D721Med (cell line): ENCODE measurements at regions not wholly inside any gene's neighbourhood (a gene's known extent, or its start where the extent isn't known, plus 50 kb on each side); places are given as distances from the start of the nearest gene placed in this dataset.

Source experiments
- DNase-seq: peaks from one replicate; pipeline ENCODE4 v3.0.0; 2011; ENCODE audit warnings: low spot score; ENCODE audit not compliant: insufficient read length
- FAIRE-seq: peaks from 2 replicates; lab custom pipeline; 2011; peaks lifted over from hg19 to GRCh38; lab: Jason Lieb, UNC
- CTCF ChIP-seq: IDR thresholded peaks from 2 replicates; pipeline ENCODE4 v1.5.1; 2012; ENCODE audit warnings: mild to moderate bottlenecking, control low read depth; ENCODE audit not compliant: insufficient read depth; ENCODE audit errors: missing control alignments

GRCh38 chr9:1200847-1201251 lies 150.7 kb downstream of the DMRT2 start:
- TF ChIP-seq CTCF, result no peak
- FAIRE-seq (no peak), DNase-seq (no peak)

- no peak for DNase-seq
- no peak for FAIRE-seq
- TF ChIP-seq CTCF, result no peak
These were observed 151.1 kb downstream of the DMRT2 start for GRCh38 chr9:1201262-1201661.

DNA sequence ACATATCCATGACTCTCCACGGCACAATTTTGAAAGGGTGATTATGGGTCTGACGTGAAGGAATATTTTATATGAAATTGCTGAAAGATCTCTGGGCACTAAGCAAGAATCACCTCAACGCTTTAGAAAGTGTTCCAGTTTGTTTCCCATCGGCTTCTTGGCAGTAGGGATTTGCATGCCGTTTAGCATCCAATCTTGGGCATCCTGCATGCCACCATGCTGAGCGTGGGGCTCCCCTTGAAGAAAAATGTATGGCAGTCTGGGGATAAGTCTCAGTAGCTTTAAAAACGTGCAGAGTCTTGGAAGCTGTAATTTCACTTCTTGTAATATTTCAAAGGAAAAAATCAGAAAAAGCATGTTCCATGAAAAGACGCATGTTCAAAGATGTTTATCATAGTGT lies 151.7 kb downstream of the DMRT2 start:
- FAIRE-seq (no peak), DNase-seq (no peak)
- TF ChIP-seq CTCF, result no peak

DNA sequence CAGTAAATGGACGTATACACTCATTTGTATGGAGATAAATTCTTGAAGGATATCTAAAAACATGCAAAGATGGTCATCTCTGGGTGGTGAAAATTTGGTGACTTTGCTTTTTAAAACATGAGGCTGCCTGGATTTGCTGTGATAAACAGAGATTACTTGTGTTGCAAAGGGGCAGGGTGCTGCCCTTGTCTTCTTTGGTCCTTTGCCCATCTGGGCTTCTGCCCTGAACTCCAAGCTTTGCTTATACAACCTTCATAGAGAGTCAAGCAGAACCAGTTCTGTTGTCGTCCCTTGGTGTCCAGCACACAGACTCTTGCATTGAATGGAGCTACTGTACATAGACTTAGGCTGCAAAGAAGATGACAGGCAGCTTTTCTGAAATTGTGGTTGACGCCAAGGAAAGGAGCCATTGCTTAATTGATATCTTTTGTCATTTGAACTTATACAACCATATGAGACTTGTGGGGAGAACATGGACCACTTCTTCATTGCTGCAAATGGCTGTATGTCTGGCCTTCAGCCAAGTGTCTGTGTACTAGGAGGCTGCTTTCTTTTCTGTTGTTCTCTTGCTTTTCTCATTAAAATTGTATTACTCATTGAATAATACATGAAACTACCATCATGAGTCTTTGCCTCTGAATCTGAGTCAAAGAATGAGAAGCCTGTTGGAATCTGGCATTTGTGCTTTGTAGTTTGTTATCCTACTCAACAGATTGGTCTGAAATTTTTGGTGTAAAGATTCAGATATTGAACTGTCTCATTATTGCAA lies 152.5 kb downstream of the DMRT2 start:
- no peak for DNase-seq
- no peak for FAIRE-seq
- TF ChIP-seq CTCF, result no peak

GRCh38 chr9:1207686-1208085 lies 157.5 kb downstream of the DMRT2 start:
- no peak for TF ChIP-seq CTCF
- FAIRE-seq, result no peak
- DNase-seq, result no peak

GRCh38 chr9:1208157-1208556 lies 158.0 kb downstream of the DMRT2 start:
- FAIRE-seq (no peak), DNase-seq (no peak)
- no peak for TF ChIP-seq CTCF

DNA sequence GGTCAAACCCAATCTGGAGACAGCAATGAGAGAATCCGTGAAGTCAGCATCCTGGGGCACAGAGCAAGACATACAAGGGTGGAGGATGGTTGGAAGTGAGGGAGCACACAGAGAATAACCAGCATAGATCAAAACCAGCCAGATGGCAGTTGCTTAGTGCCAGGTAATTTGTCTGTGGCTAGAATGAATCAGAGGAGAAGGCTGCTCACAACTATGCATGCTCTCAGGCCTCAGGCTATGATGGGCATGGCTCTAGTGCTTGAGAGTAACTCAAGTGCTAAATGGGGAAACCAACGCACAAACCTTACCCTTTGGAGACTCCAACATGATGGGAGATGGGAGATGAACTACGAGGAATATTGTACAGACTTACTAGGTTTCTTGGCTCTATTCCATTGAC lies 160.8 kb downstream of the DMRT2 start:
- DNase-seq, result no peak
- no peak for FAIRE-seq
- TF ChIP-seq CTCF, result no peak
